Right renal pelvis (tissue), 4 donors: ENCODE measurements at regions not wholly inside any gene's neighbourhood (a gene's known extent, or its start where the extent isn't known, plus 50 kb on each side); places are given as distances from the start of the nearest gene placed in this dataset.

Experiments
- DNase-seq, 4 donors: peaks; one replicate each; pipeline ENCODE4 v3.0.0-alpha.2; 2013; ENCODE audit warnings: low read depth in 4 of 4, low spot score in 3 of 4, missing footprints in 1 of 4

GRCh38 chr6:85396159-85396808 is 53.6 kb upstream of the NT5E start:
- no peak for DNase-seq

GRCh38 chr6:85395746-85396145 is 54.1 kb upstream of the NT5E start:
- DNase-seq: no peak

GRCh38 chr6:85394853-85395538 is 54.9 kb upstream of the NT5E start:
- DNase-seq: no peak

GRCh38 chr6:85394199-85394598 is 55.7 kb upstream of the NT5E start:
- DNase-seq: no peak

GRCh38 chr6:85392379-85392778 is 57.5 kb upstream of the NT5E start:
- no peak for DNase-seq

- no peak for DNase-seq
These were observed 59.1 kb upstream of the NT5E start for GRCh38 chr6:85390775-85391174.

GRCh38 chr6:85390105-85390728 is 59.7 kb upstream of the NT5E start:
- no peak for DNase-seq

GRCh38 chr6:85389151-85389797 is 60.6 kb upstream of the NT5E start:
- DNase-seq: no peak

GRCh38 chr6:85388531-85388930 is 61.4 kb upstream of the NT5E start:
- DNase-seq: no peak

GRCh38 chr6:85385636-85386315 is 64.1 kb upstream of the NT5E start:
- no peak for DNase-seq

GRCh38 chr6:85383042-85383441 is 66.8 kb upstream of the NT5E start:
- DNase-seq: no peak

- no peak for DNase-seq
These were observed 67.3 kb upstream of the NT5E start for GRCh38 chr6:85382541-85382940.

- no peak for DNase-seq
These were observed 77.0 kb upstream of the NT5E start for GRCh38 chr6:85372915-85373270.

- no peak for DNase-seq
These were observed 77.5 kb upstream of the NT5E start for GRCh38 chr6:85372188-85372914.

GRCh38 chr6:85368631-85369030 is 81.3 kb upstream of the NT5E start:
- DNase-seq: no peak

GRCh38 chr6:85364344-85364743 is 85.5 kb upstream of the NT5E start:
- DNase-seq: no peak

GRCh38 chr6:85363870-85364269 is 86.0 kb upstream of the NT5E start:
- DNase-seq: no peak

- DNase-seq: no peak
These were observed 87.1 kb upstream of the NT5E start for GRCh38 chr6:85362652-85363310.

GRCh38 chr6:85361643-85362014 is 88.3 kb upstream of the NT5E start:
- no peak for DNase-seq
